GM18867 (cell line): ENCODE measurements at regions not wholly inside any gene's neighbourhood (a gene's known extent, or its start where the extent isn't known, plus 50 kb on each side); places are given as distances from the start of the nearest gene placed in this dataset.

Experiments
- ATAC-seq: cut with Tn5 transposase; IDR thresholded peaks from one replicate; pipeline ENCODE4 v1.9.1; 2021; ENCODE audit warnings: mild to moderate bottlenecking, moderate library complexity; ENCODE audit not compliant: unreplicated experiment

GRCh38 chr17:56737421-56738161 is 96.1 kb downstream of the C17orf67 start:
- peak; percentile 65 for ATAC-seq

DNA sequence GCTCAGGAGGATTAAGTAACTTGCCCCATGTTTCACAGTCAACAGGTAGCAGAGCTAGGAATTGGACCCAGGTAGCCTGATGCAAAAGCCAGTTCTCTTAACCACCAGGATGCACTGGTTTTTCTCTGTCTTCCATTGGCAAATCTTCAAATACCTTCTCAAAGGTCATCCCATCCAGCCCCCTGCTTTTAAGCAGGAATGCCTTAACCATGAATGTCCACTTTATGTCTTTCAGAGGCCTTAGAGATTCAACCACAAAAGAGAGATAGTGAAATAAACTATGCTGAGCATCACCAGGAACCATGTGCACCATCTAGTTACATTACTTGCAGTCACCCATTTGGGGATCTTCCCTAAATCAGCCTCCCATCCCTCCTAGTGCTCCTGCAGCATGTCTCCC is 94.3 kb downstream of the C17orf67 start:
- no peak for ATAC-seq

- ATAC-seq = no peak
Measured at GRCh38 chr17:56739776-56740175, 93.9 kb downstream of the C17orf67 start.

GRCh38 chr17:56740481-56740880 is 93.2 kb downstream of the C17orf67 start:
- no peak for ATAC-seq
